ENCODE measurements at regions not wholly inside any gene's neighbourhood (a gene's known extent, or its start where the extent isn't known, plus 50 kb on each side); places are given as distances from the start of the nearest gene placed in this dataset.

DNA sequence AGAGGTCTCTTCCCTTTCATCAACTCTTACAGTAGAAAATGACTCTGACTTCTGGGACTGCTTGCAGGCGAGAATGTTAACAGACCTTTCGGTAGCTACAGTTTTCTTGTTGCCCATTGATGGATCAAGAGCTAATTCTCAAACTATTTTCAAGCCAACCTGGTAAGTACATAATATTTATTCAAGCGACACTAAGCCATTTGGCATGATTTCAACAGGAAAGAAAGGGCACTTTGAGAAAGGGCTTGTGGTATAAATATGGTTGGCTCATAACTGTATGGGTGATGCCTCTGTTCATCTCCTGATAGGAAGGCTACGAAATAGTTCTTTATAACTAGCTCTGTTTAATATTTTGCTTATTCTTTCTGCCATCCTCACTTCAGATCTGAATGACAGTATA, 196.2 kb upstream of the CNTN4 start:
- TF ChIP-seq POLR2A (IDR thresholded peaks at IDR 0.05) = no peak
- TF ChIP-seq, protein P1, sequence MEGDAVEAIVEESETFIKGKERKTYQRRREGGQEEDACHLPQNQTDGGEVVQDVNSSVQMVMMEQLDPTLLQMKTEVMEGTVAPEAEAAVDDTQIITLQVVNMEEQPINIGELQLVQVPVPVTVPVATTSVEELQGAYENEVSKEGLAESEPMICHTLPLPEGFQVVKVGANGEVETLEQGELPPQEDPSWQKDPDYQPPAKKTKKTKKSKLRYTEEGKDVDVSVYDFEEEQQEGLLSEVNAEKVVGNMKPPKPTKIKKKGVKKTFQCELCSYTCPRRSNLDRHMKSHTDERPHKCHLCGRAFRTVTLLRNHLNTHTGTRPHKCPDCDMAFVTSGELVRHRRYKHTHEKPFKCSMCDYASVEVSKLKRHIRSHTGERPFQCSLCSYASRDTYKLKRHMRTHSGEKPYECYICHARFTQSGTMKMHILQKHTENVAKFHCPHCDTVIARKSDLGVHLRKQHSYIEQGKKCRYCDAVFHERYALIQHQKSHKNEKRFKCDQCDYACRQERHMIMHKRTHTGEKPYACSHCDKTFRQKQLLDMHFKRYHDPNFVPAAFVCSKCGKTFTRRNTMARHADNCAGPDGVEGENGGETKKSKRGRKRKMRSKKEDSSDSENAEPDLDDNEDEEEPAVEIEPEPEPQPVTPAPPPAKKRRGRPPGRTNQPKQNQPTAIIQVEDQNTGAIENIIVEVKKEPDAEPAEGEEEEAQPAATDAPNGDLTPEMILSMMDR (IDR thresholded peaks at IDR 0.05) = no peak

Data from testis (tissue), 2 donors.